ENCODE measurements at regions not wholly inside any gene's neighbourhood (a gene's known extent, or its start where the extent isn't known, plus 50 kb on each side); places are given as distances from the start of the nearest gene placed in this dataset.

DNA sequence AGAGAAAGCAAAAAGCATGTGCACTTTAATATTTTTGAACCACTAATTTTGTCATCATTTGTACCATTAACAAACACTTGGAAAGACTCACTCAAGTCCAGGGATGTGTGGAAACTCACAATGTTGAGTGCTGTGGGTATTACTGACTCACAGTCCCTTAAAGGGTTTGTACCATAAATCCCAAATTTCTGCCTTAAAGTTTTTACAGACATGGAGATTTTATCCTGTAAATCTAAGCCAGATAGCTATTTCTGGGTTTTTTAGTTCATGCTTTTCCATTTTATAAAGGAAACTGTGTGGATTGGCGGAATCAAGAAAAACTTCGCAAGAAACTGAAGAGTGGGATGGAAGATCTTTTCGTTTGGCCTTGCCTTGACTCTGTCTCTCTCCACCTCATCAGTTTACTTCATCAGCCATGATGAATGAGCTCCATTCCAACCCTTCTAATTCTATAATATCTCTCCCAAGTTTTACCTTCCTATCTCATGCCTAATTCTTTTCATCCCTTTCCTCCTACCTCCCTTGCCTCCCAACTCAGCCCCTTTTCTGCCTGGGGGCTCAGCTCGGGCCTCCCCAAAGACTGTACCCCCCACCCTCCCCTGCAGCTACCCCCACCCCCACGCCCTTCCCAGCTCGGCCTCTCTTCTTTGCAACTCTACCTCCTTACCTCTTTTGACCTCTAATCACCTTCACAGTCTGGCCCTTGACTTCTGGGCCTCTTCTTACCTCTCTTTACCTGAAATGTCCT lies 218.5 kb upstream of the MKLN1 start:
- Histone ChIP-seq H3K4me3 (replicated peaks in 1 of 3) (peak overlapping the region; percentile 93 to 99 (median 98)), H3K27me3 (no peaks in the 10 kb centered on the region), H3K36me3 (no peaks in the 10 kb centered on the region), H3K27ac (peak overlapping the region; percentile 99 to 100 (median 100)), H3K4me1 (peaks cover 20 to 22% of the 10 kb centered on the region in 2 donors), H3K9me3 (no peaks in the 10 kb centered on the region)
- intact Hi-C loops (cut with DNase I): loop anchor here (10.0 kb wide), 1 partner anchor 216 kb away; the partner anchor contains the start of gene MKLN1
- 74 to 75% methylated on average over 6 of the region's 6 CpGs for WGBS, 2 donors
- TF ChIP-seq CTCF (IDR thresholded peaks at IDR 0.05) (no peak), POLR2A (IDR thresholded peaks at IDR 0.05) (no peak)
- DNase-seq: no peak

DNA sequence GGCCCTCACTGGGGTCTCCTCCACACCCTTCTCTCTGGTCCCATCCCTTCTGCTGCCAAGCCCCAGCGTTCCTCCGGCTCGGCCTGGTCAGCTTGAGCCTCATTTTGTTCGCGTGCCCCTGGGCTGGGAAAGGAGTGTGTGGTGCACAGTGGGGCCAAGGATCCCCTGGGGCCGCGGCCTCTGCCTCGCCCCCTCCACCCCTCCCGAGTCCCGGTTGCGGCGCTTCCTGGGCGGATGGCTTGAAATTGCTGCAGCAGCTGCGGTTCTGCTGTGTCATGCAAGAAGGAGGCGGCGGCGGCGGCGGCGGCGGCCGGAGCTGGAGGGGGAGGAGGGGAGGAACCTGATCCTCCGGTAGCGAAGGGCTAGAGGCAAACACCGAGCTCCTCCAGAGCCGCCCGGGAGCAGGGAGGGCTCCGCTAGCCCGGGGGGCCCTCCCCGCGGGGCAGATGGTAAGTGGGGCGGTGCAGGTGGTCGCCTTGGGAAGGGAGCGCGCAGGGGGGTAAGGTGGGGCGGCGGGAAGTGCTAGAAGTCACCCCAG lies 217.8 kb upstream of the MKLN1 start:
- no peaks in the 10 kb centered on the region for H3K9me3 ChIP-seq
- H3K27ac ChIP-seq: peak overlapping the region; percentile 99 to 100 (median 100)
- peaks cover 16 to 18% of the 10 kb centered on the region in 2 donors for H3K4me1 ChIP-seq
- WGBS, 2 donors: 1 to 2% methylated on average over 28 to 36 of the region's 37 CpGs
- intact Hi-C loops (cut with DNase I): loop anchor here (10.0 kb wide), 1 partner anchor 215 kb away; the partner anchor contains the start of gene MKLN1
- no peaks in the 10 kb centered on the region for H3K27me3 ChIP-seq
- peak; percentile 78 to 79 for DNase-seq
- peak overlapping the region; percentile 33 to 98 (median 93) for H3K4me3 ChIP-seq (replicated peaks in 1 of 3)
- H3K36me3 ChIP-seq: no peaks in the 10 kb centered on the region
- TF ChIP-seq CTCF (IDR thresholded peaks at IDR 0.05) (no peak), POLR2A (IDR thresholded peaks at IDR 0.05) (peak in 1 of 2 donors; percentile 88)

DNA sequence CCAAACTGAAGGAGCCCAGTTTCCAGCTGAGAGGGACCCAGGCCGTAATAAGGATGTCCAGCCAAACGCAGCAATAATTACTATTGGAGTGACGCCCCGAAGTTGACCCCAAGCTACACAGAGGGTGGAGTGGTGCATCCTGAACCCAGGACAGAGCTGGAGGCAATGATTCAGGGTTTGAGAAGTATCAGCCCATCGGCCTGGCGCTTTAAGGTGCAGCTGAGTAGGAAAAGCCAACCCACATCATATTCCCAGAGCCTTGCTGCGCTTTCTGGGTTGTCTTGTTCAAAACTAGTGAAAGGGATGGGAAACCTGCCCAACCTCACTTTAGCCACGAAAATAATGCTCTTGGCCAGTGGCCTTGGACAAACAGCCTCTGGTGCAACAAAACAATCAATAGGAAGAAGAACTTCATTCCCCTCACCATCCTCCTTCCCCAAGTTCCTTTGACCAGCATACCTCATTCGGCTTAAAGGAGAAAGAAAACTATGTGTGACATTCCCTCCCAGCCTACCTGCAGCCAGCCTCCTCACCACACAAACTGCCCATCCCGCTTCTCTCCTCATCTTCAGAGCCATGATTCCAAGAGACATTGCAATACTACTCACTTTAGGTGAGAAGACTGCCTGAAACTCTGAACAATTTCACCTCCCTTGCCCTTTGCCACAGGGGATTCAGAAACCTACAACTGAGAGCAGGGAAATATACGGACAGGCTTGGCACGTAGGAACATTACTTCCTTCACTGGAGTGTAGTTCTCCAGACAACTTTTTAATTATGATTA lies 217.2 kb upstream of the MKLN1 start:
- 38 to 40% methylated on average over 12 of the region's 12 CpGs for WGBS, 2 donors
- Histone ChIP-seq H3K9me3 (no peaks in the 10 kb centered on the region), H3K27me3 (no peaks in the 10 kb centered on the region), H3K4me3 (replicated peaks in 1 of 3) (peak overlapping the region; percentile 33 to 98 (median 93)), H3K27ac (peak overlapping the region; percentile 99 to 100 (median 100)), H3K36me3 (no peaks in the 10 kb centered on the region), H3K4me1 (peaks cover 11% of the 10 kb centered on the region in 2 donors)
- TF ChIP-seq CTCF (IDR thresholded peaks at IDR 0.05): no peak
- TF ChIP-seq POLR2A (IDR thresholded peaks at IDR 0.05): no peak
- DNase-seq: peak; percentile 29 to 31
- intact Hi-C loops (cut with DNase I): no loop called here

GRCh38 chr7:131111081-131111576 lies 216.5 kb upstream of the MKLN1 start:
- no peak for DNase-seq
- 56 to 58% methylated on average over 6 of the region's 6 CpGs for WGBS, 2 donors
- intact Hi-C loops (cut with DNase I): no loop called here
- Histone ChIP-seq H3K9me3 (no peaks in the 10 kb centered on the region), H3K36me3 (no peaks in the 10 kb centered on the region), H3K4me3 (replicated peaks in 1 of 3) (peak overlapping the region in 2 of 3 donors; percentile 93 to 98), H3K27me3 (no peaks in the 10 kb centered on the region), H3K27ac (peak overlapping the region; percentile 99 to 100 (median 100)), H3K4me1 (peaks cover 11% of the 10 kb centered on the region in 2 donors)
- TF ChIP-seq CTCF (IDR thresholded peaks at IDR 0.05): no peak
- peak in 1 of 2 donors; percentile 20 for TF ChIP-seq POLR2A (IDR thresholded peaks at IDR 0.05)
